HL-60/S4 treated with phorbol 12-myristate 13-acetate at 8.2 ng/mL for 4 days and 3 days (cell line): ENCODE measurements at regions not wholly inside any gene's neighbourhood (a gene's known extent, or its start where the extent isn't known, plus 50 kb on each side); places are given as distances from the start of the nearest gene placed in this dataset.

Source experiments
- in situ Hi-C: fragments of 300-500 bp; cut with MboI; formaldehyde crosslinking; loops from 2 replicates; pipeline ENCODE4 v1.15.0; 2022; ENCODE audit warnings: low sequenced_read_pairs

- in situ Hi-C loops, result no loop called here
Observed at GRCh38 chr2:145049475-145049874, 529.6 kb upstream of the ZEB2 start.

- in situ Hi-C loops, result no loop called here
Observed at GRCh38 chr2:145047554-145047953, 527.6 kb upstream of the ZEB2 start.

- in situ Hi-C loops, result no loop called here
Observed at GRCh38 chr2:145044491-145044890, 524.6 kb upstream of the ZEB2 start.

GRCh38 chr2:145043399-145043834 is 523.5 kb upstream of the ZEB2 start:
- in situ Hi-C loops, result no loop called here

- in situ Hi-C loops, result no loop called here
Observed at GRCh38 chr2:145041706-145042105, 521.8 kb upstream of the ZEB2 start.

GRCh38 chr2:145040433-145040832 is 520.5 kb upstream of the ZEB2 start:
- in situ Hi-C loops, result no loop called here

GRCh38 chr2:145038041-145038525 is 518.2 kb upstream of the ZEB2 start:
- in situ Hi-C loops, result no loop called here

- in situ Hi-C loops, result no loop called here
Observed at GRCh38 chr2:145036421-145037011, 516.6 kb upstream of the ZEB2 start.

GRCh38 chr2:145034511-145034910 is 514.6 kb upstream of the ZEB2 start:
- in situ Hi-C loops, result no loop called here

GRCh38 chr2:145033438-145033837 is 513.5 kb upstream of the ZEB2 start:
- in situ Hi-C loops, result no loop called here

- in situ Hi-C loops, result no loop called here
Observed at GRCh38 chr2:145032791-145033190, 512.9 kb upstream of the ZEB2 start.

- in situ Hi-C loops, result no loop called here
Observed at GRCh38 chr2:145029873-145030272, 510.0 kb upstream of the ZEB2 start.

- in situ Hi-C loops, result no loop called here
Observed at GRCh38 chr2:145029081-145029480, 509.2 kb upstream of the ZEB2 start.

GRCh38 chr2:145028101-145028920 is 508.4 kb upstream of the ZEB2 start:
- in situ Hi-C loops, result no loop called here

GRCh38 chr2:145026456-145027455 is 506.8 kb upstream of the ZEB2 start:
- in situ Hi-C loops, result no loop called here

GRCh38 chr2:145025382-145025781 is 505.5 kb upstream of the ZEB2 start:
- in situ Hi-C loops, result no loop called here

- in situ Hi-C loops, result no loop called here
Observed at GRCh38 chr2:145023334-145023934, 503.5 kb upstream of the ZEB2 start.

GRCh38 chr2:145022666-145023333 is 502.9 kb upstream of the ZEB2 start:
- in situ Hi-C loops, result no loop called here

GRCh38 chr2:145021962-145022665 is 502.2 kb upstream of the ZEB2 start:
- in situ Hi-C loops, result no loop called here

- in situ Hi-C loops, result no loop called here
Observed at GRCh38 chr2:145020694-145021093, 500.8 kb upstream of the ZEB2 start.
